C4-2B (cell line): ENCODE measurements at regions not wholly inside any gene's neighbourhood (a gene's known extent, or its start where the extent isn't known, plus 50 kb on each side); places are given as distances from the start of the nearest gene placed in this dataset.

Experiments used
- ZFX ChIP-seq: fragments of 450-650 bp; IDR thresholded peaks from 2 replicates; pipeline ENCODE4 v1.6.1; 2017
- TF ChIP-seq, protein P1 (sequence below): fragments of 450-650 bp; conservative IDR thresholded peaks from 2 replicates; pipeline ENCODE4 v1.5.1; 2017; ENCODE audit warnings: mild to moderate bottlenecking

- TF ChIP-seq, protein P1, sequence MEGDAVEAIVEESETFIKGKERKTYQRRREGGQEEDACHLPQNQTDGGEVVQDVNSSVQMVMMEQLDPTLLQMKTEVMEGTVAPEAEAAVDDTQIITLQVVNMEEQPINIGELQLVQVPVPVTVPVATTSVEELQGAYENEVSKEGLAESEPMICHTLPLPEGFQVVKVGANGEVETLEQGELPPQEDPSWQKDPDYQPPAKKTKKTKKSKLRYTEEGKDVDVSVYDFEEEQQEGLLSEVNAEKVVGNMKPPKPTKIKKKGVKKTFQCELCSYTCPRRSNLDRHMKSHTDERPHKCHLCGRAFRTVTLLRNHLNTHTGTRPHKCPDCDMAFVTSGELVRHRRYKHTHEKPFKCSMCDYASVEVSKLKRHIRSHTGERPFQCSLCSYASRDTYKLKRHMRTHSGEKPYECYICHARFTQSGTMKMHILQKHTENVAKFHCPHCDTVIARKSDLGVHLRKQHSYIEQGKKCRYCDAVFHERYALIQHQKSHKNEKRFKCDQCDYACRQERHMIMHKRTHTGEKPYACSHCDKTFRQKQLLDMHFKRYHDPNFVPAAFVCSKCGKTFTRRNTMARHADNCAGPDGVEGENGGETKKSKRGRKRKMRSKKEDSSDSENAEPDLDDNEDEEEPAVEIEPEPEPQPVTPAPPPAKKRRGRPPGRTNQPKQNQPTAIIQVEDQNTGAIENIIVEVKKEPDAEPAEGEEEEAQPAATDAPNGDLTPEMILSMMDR, result no peak
- TF ChIP-seq ZFX, result no peak
Observed at GRCh38 chr1:208510192-208510952, 266.2 kb upstream of the PLXNA2 start.
